Memory B cell (primary cell): ENCODE measurements at regions not wholly inside any gene's neighbourhood (a gene's known extent, or its start where the extent isn't known, plus 50 kb on each side); places are given as distances from the start of the nearest gene placed in this dataset.
A peak's percentile ranks its signal among the peaks of the same experiment; 100 is the strongest.

Experiments
- ATAC-seq: fragments of 150-1000 bp; cut with Tn5 transposase; 2 replicates; pipeline ENCODE4 v1.10.0; 2021; ENCODE audit warnings: low read depth, mild to moderate bottlenecking, moderate library complexity
- DNase-seq, 2 donors: peaks; one replicate each; pipeline ENCODE4 v3.0.0; 2022; ENCODE audit warnings: low spot score in 2 of 2
- H3K27ac Mint-ChIP-seq: one replicate; pipeline ENCODE4 v1.8.0; 2022; ENCODE audit warnings: mild to moderate bottlenecking, moderate library complexity, mixed read lengths
- H3K27me3 Mint-ChIP-seq: one replicate; pipeline ENCODE4 v1.8.0; 2022; ENCODE audit warnings: mixed read lengths
- H3K36me3 Mint-ChIP-seq: one replicate; pipeline ENCODE4 v1.8.0; 2022; ENCODE audit warnings: mild to moderate bottlenecking, mixed read lengths
- H3K4me1 Mint-ChIP-seq: one replicate; pipeline ENCODE4 v1.8.0; 2022; ENCODE audit warnings: mixed read lengths
- H3K4me3 Mint-ChIP-seq: one replicate; pipeline ENCODE4 v1.8.0; 2022; ENCODE audit warnings: mild to moderate bottlenecking, moderate library complexity, mixed read lengths
- H3K9me3 Mint-ChIP-seq: one replicate; pipeline ENCODE4 v1.8.0; 2022; ENCODE audit warnings: mixed read lengths

- Mint-ChIP-seq H3K9me3 (no peaks in the 10 kb centered on the region), H3K36me3 (no peaks in the 10 kb centered on the region), H3K4me1 (peaks cover 3% of the 10 kb centered on the region), H3K27ac (no peak overlapping the region), H3K4me3 (no peak overlapping the region), H3K27me3 (no peaks in the 10 kb centered on the region)
- no peak for ATAC-seq
- no peak for DNase-seq
Measured at GRCh38 chr4:37771771-37772170, 54.7 kb upstream of the PGM2 start.

GRCh38 chr4:37770016-37770415, 56.5 kb upstream of the PGM2 start:
- no peak overlapping the region for H3K27ac Mint-ChIP-seq
- H3K27me3 Mint-ChIP-seq: no peaks in the 10 kb centered on the region
- no peak overlapping the region for H3K4me3 Mint-ChIP-seq
- H3K36me3 Mint-ChIP-seq: no peaks in the 10 kb centered on the region
- DNase-seq (no peak), ATAC-seq (no peak)
- peaks cover 3% of the 10 kb centered on the region for H3K4me1 Mint-ChIP-seq
- no peaks in the 10 kb centered on the region for H3K9me3 Mint-ChIP-seq

- ATAC-seq: no peak
- H3K9me3 Mint-ChIP-seq: no peaks in the 10 kb centered on the region
- no peak overlapping the region for H3K4me3 Mint-ChIP-seq
- H3K27me3 Mint-ChIP-seq: no peaks in the 10 kb centered on the region
- DNase-seq: no peak
- H3K4me1 Mint-ChIP-seq: peaks cover 3% of the 10 kb centered on the region
- no peaks in the 10 kb centered on the region for H3K36me3 Mint-ChIP-seq
- no peak overlapping the region for H3K27ac Mint-ChIP-seq
Measured at GRCh38 chr4:37769391-37769989, 57.0 kb upstream of the PGM2 start.

- DNase-seq (no peak), ATAC-seq (no peak)
- Mint-ChIP-seq H3K4me1 (peaks cover 5% of the 10 kb centered on the region), H3K9me3 (no peaks in the 10 kb centered on the region), H3K36me3 (no peaks in the 10 kb centered on the region), H3K27me3 (no peaks in the 10 kb centered on the region), H3K4me3 (no peak overlapping the region), H3K27ac (no peak overlapping the region)
Measured at GRCh38 chr4:37767546-37767945, 58.9 kb upstream of the PGM2 start.

GRCh38 chr4:37767019-37767418, 59.5 kb upstream of the PGM2 start:
- no peak overlapping the region for H3K4me3 Mint-ChIP-seq
- no peak for ATAC-seq
- H3K36me3 Mint-ChIP-seq: no peaks in the 10 kb centered on the region
- no peaks in the 10 kb centered on the region for H3K9me3 Mint-ChIP-seq
- DNase-seq: no peak
- peaks cover 5% of the 10 kb centered on the region for H3K4me1 Mint-ChIP-seq
- no peaks in the 10 kb centered on the region for H3K27me3 Mint-ChIP-seq
- H3K27ac Mint-ChIP-seq: no peak overlapping the region

GRCh38 chr4:37765741-37766140, 60.7 kb upstream of the PGM2 start:
- Mint-ChIP-seq H3K27me3 (no peaks in the 10 kb centered on the region), H3K4me3 (no peak overlapping the region), H3K9me3 (no peaks in the 10 kb centered on the region), H3K27ac (no peak overlapping the region), H3K4me1 (peaks cover 5% of the 10 kb centered on the region), H3K36me3 (no peaks in the 10 kb centered on the region)
- ATAC-seq (no peak), DNase-seq (no peak)

GRCh38 chr4:37763831-37764230, 62.7 kb upstream of the PGM2 start:
- Mint-ChIP-seq H3K27ac (no peak overlapping the region), H3K4me1 (peaks cover 5% of the 10 kb centered on the region), H3K36me3 (no peaks in the 10 kb centered on the region), H3K4me3 (no peak overlapping the region), H3K9me3 (no peaks in the 10 kb centered on the region), H3K27me3 (no peaks in the 10 kb centered on the region)
- DNase-seq: no peak
- ATAC-seq: no peak

- Mint-ChIP-seq H3K27ac (no peak overlapping the region), H3K36me3 (no peaks in the 10 kb centered on the region)
Measured at GRCh38 chr4:37762991-37763368, 63.5 kb upstream of the PGM2 start.

GRCh38 chr4:37762294-37762990, 64.0 kb upstream of the PGM2 start:
- H3K27me3 Mint-ChIP-seq: no peaks in the 10 kb centered on the region
- no peaks in the 10 kb centered on the region for H3K36me3 Mint-ChIP-seq
- H3K9me3 Mint-ChIP-seq: no peaks in the 10 kb centered on the region
- H3K4me3 Mint-ChIP-seq: no peak overlapping the region
- H3K4me1 Mint-ChIP-seq: peaks cover 12% of the 10 kb centered on the region
- ATAC-seq (no peak), DNase-seq (no peak)
- H3K27ac Mint-ChIP-seq: no peak overlapping the region

More at GRCh38 chr4:37762991-37763368, 63.5 kb upstream of the PGM2 start:
- Mint-ChIP-seq H3K4me1 (peaks cover 10% of the 10 kb centered on the region), H3K27me3 (no peaks in the 10 kb centered on the region), H3K9me3 (no peaks in the 10 kb centered on the region), H3K4me3 (no peak overlapping the region)
- no peak for DNase-seq
- no peak for ATAC-seq

GRCh38 chr4:37760840-37761239, 65.6 kb upstream of the PGM2 start:
- Mint-ChIP-seq H3K27me3 (no peaks in the 10 kb centered on the region), H3K9me3 (no peaks in the 10 kb centered on the region), H3K4me3 (no peak overlapping the region), H3K27ac (no peak overlapping the region), H3K4me1 (peaks cover 10% of the 10 kb centered on the region), H3K36me3 (no peaks in the 10 kb centered on the region)
- DNase-seq (no peak), ATAC-seq (no peak)

GRCh38 chr4:37759833-37760232, 66.7 kb upstream of the PGM2 start:
- Mint-ChIP-seq H3K27me3 (no peaks in the 10 kb centered on the region), H3K36me3 (no peaks in the 10 kb centered on the region), H3K9me3 (no peaks in the 10 kb centered on the region), H3K4me1 (peaks cover 10% of the 10 kb centered on the region), H3K4me3 (no peak overlapping the region), H3K27ac (no peak overlapping the region)
- DNase-seq (no peak), ATAC-seq (no peak)

- peak; percentile 70 for ATAC-seq
- peaks cover 16% of the 10 kb centered on the region for H3K4me1 Mint-ChIP-seq
- no peaks in the 10 kb centered on the region for H3K27me3 Mint-ChIP-seq
- DNase-seq: no peak
- H3K27ac Mint-ChIP-seq: peak overlapping the region; percentile 6
- no peaks in the 10 kb centered on the region for H3K36me3 Mint-ChIP-seq
- no peaks in the 10 kb centered on the region for H3K9me3 Mint-ChIP-seq
- H3K4me3 Mint-ChIP-seq: no peak overlapping the region
Measured at GRCh38 chr4:37758226-37758625, 68.3 kb upstream of the PGM2 start.

GRCh38 chr4:37757761-37758160, 68.7 kb upstream of the PGM2 start:
- no peaks in the 10 kb centered on the region for H3K36me3 Mint-ChIP-seq

GRCh38 chr4:37757121-37757520, 69.4 kb upstream of the PGM2 start:
- H3K27ac Mint-ChIP-seq: peak overlapping the region; percentile 72

More at GRCh38 chr4:37757761-37758160, 68.7 kb upstream of the PGM2 start:
- Mint-ChIP-seq H3K4me3 (no peak overlapping the region), H3K27ac (peak overlapping the region; percentile 6), H3K4me1 (peaks cover 14% of the 10 kb centered on the region), H3K9me3 (no peaks in the 10 kb centered on the region), H3K27me3 (no peaks in the 10 kb centered on the region)
- ATAC-seq (peak; percentile 43), DNase-seq (no peak)

More at GRCh38 chr4:37757121-37757520, 69.4 kb upstream of the PGM2 start:
- no peak overlapping the region for H3K4me3 Mint-ChIP-seq
- H3K36me3 Mint-ChIP-seq: no peaks in the 10 kb centered on the region
- no peaks in the 10 kb centered on the region for H3K9me3 Mint-ChIP-seq
- no peak for ATAC-seq
- H3K4me1 Mint-ChIP-seq: peaks cover 14% of the 10 kb centered on the region
- no peaks in the 10 kb centered on the region for H3K27me3 Mint-ChIP-seq
- no peak for DNase-seq
